GM12878 (cell line): ENCODE measurements at regions not wholly inside any gene's neighbourhood (a gene's known extent, or its start where the extent isn't known, plus 50 kb on each side); places are given as distances from the start of the nearest gene placed in this dataset.

ENCODE experiments used
- ATAC-seq: fragments of 200-7000 bp; cut with Tn5 transposase; 3 replicates; pipeline ENCODE4 v1.9.1; 2020; ENCODE audit warnings: mild to moderate bottlenecking, moderate library complexity
- BruUV-seq: library from RNA; stranded (reverse); fragments of 400-500 nt; replicated peaks from 2 replicates; lab custom pipeline; 2021; lab: Mats Ljungman, UMichigan
- CTCF ChIA-PET: fragments of 300-600 bp; sonication (Branson Sonifier 250); formaldehyde crosslinking; extraction: SDS; loops from one replicate; lab custom pipeline; 2021; ENCODE audit warnings: inconsistent platforms; lab: Yijun Ruan, JAX
- POLR2A ChIA-PET: fragments of 350-600 bp; formaldehyde crosslinking; extraction: SDS; loops from one replicate; lab custom pipeline; 2021; ENCODE audit warnings: inconsistent platforms; lab: Charles Lee
- RAD21 ChIA-PET: fragments of 300-600 bp; sonication (Branson Sonifier 250); formaldehyde crosslinking; loops from one replicate; lab custom pipeline; 2023; ENCODE audit warnings: antibody characterized with exemption; ENCODE audit not compliant: unreplicated experiment; lab: Charles Lee
- SMC1A ChIA-PET: fragments of 300-600 bp; sonication (Branson Sonifier 250); formaldehyde crosslinking; loops from one replicate; lab custom pipeline; 2023; ENCODE audit not compliant: unreplicated experiment, uncharacterized antibody; lab: Charles Lee
- DNase-seq: peaks from one replicate; pipeline ENCODE4 v3.0.0-alpha.2; 2011; ENCODE audit warnings: low read depth, low spot score
- FAIRE-seq: peaks from 3 replicates; lab custom pipeline; 2011; peaks lifted over from hg19 to GRCh38; lab: Jason Lieb, UNC
- H2AFZ ChIP-seq: 2 replicates; pipeline ENCODE4 v1.6.0; 2011; ENCODE audit warnings: low read depth, low read length, control low read depth; ENCODE audit not compliant: control insufficient read depth
- H3K27ac ChIP-seq: 2 replicates; pipeline ENCODE4 v1.5.1; 2011; ENCODE audit warnings: control low read depth; ENCODE audit not compliant: control insufficient read depth, insufficient read depth
- H3K27me3 ChIP-seq, 2 experiments: replicated peaks in 1 of 2; 2 replicates each; pipeline versions ENCODE4 v1.6.0 to v1.6.1; 2011; ENCODE audit warnings: low read length in 1 of 2; ENCODE audit not compliant: control insufficient read depth in 2 of 2, insufficient read depth in 2 of 2
- H3K36me3 ChIP-seq, 2 experiments: 2 replicates each; pipeline ENCODE4 v1.5.1; 2011; ENCODE audit warnings: low read length in 1 of 2; ENCODE audit not compliant: control insufficient read depth in 2 of 2, insufficient read depth in 2 of 2
- H3K4me1 ChIP-seq: 2 replicates; pipeline ENCODE4 v1.6.1; 2011; ENCODE audit warnings: mild to moderate bottlenecking, low read length, moderate library complexity, mixed read lengths; ENCODE audit not compliant: control insufficient read depth, insufficient read depth
- H3K4me2 ChIP-seq: 2 replicates; pipeline ENCODE4 v1.6.0; 2011; ENCODE audit warnings: control low read depth; ENCODE audit not compliant: control insufficient read depth, insufficient read depth
- H3K4me3 ChIP-seq: fragments of 200-600 bp; sonication (generic); 2 replicates; pipeline ENCODE4 v1.5.1; 2016
- H3K79me2 ChIP-seq: 2 replicates; pipeline ENCODE4 v1.6.0; 2011; ENCODE audit warnings: low read length; ENCODE audit not compliant: control insufficient read depth, insufficient read depth
- H3K9ac ChIP-seq: 2 replicates; pipeline ENCODE4 v1.8.0; 2011; ENCODE audit warnings: low read length, control low read depth, mixed read lengths; ENCODE audit not compliant: control insufficient read depth, insufficient read depth
- H3K9me3 ChIP-seq: replicated peaks from 3 replicates; pipeline ENCODE4 v1.5.1; 2011; ENCODE audit warnings: mild to moderate bottlenecking, low read length; ENCODE audit not compliant: control insufficient read depth, insufficient read depth
- H4K20me1 ChIP-seq: 2 replicates; pipeline ENCODE4 v1.6.0; 2011; ENCODE audit not compliant: control insufficient read depth, insufficient read depth
- ATF7 ChIP-seq: fragments of 450-650 bp; IDR thresholded peaks from 2 replicates; pipeline ENCODE4 v1.6.1; 2016; ENCODE audit warnings: low read depth, mild to moderate bottlenecking
- CBX3 ChIP-seq: fragments of 200-600 bp; sonication (generic); IDR thresholded peaks from 2 replicates; pipeline ENCODE4 v1.6.1; 2016; ENCODE audit warnings: low read depth, borderline replicate concordance
- NBN ChIP-seq: fragments of 450-650 bp; IDR thresholded peaks from 2 replicates; pipeline ENCODE4 v1.6.1; 2016
- POLR2AphosphoS5 ChIP-seq: IDR thresholded peaks from 2 replicates; pipeline ENCODE4 v1.6.1; 2011; ENCODE audit warnings: mild to moderate bottlenecking, low read length, inconsistent platforms
- TARDBP ChIP-seq: IDR thresholded peaks from 2 replicates; pipeline ENCODE4 v1.6.1; 2016; ENCODE audit warnings: borderline replicate concordance
- TCF3 ChIP-seq: IDR thresholded peaks from 2 replicates; pipeline ENCODE4 v1.6.1; 2012; ENCODE audit warnings: low read depth, mild to moderate bottlenecking, low read length, borderline replicate concordance; ENCODE audit not compliant: insufficient read depth
- ZNF217 ChIP-seq: fragments of 450-650 bp; IDR thresholded peaks from 2 replicates; pipeline ENCODE4 v1.6.1; 2017; ENCODE audit warnings: antibody characterized with exemption, mild to moderate bottlenecking
- WGBS: methylation state at CpG from one replicate; pipeline ENCODE4 v1.1.6; 2016; ENCODE audit warnings: low lambda C conversion rate; ENCODE audit not compliant: insufficient replicate concordance, insufficient coverage; ENCODE audit errors: missing lambda C conversion rate; 5-methylcytosine and 5-hydroxymethylcytosine counted together
- in situ Hi-C: fragments of 300-500 bp; cut with MboI; formaldehyde crosslinking; loops from 9 replicates; pipeline ENCODE4 v1.14.3; 2018; ENCODE audit warnings: mixed read lengths
- intact Hi-C: fragments of 100-400 bp; cut with micrococcal nuclease; formaldehyde crosslinking; loops from one replicate; pipeline ENCODE4 v1.14.2; 2022; ENCODE audit not compliant: unreplicated experiment
- TF ChIP-seq, protein P1 (sequence below): IDR thresholded peaks from 2 replicates; pipeline ENCODE4 v1.6.1; 2011; ENCODE audit warnings: low read depth, mild to moderate bottlenecking, low read length, moderate library complexity, borderline replicate concordance; ENCODE audit errors: extremely low read depth
- TF ChIP-seq, protein P2 (sequence below): fragments of 450-650 bp; IDR thresholded peaks from 2 replicates; pipeline ENCODE4 v1.6.1; 2017; ENCODE audit warnings: mild to moderate bottlenecking, moderate library complexity
- TF ChIP-seq, protein P3 (sequence below): IDR thresholded peaks from 2 replicates; pipeline ENCODE4 v1.6.1; 2011; ENCODE audit warnings: borderline replicate concordance, low read depth, mild to moderate bottlenecking, moderate library complexity, low read length; ENCODE audit not compliant: insufficient read depth, poor library complexity, severe bottlenecking

DNA sequence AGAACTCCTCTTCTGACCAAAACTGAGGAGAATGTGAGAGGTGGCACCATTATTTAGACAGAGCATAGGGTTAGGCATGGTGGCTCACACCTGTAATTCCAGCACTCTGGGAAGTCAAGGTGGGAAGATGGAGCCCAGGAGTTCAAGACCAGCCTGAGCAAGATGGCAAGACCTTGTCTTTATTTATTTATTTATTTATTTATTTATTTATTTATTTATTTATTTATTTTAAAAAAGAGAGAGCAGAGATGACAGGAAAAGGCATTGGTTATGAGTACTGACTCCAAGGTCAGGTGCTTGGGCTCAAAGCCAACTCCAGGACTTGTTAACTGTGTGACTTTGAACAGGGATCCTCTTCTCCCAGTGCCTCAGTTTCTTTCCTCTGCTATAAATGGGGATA is 217.7 kb downstream of the MEX3B start:
- ChIA-PET SMC1A (no interaction called here), POLR2A (no interaction called here), RAD21 (no interaction called here), CTCF (no interaction called here)
- Histone ChIP-seq H3K9ac (no peak overlapping the region), H3K4me1 (no peaks in the 10 kb centered on the region), H3K27ac (no peak overlapping the region), H2AFZ (no peak overlapping the region), H3K9me3 (no peaks in the 10 kb centered on the region), H3K79me2 (no peaks in the 10 kb centered on the region), H3K4me3 (no peak overlapping the region), H3K27me3 (no peaks in the 10 kb centered on the region), H4K20me1 (no peaks in the 10 kb centered on the region), H3K36me3 (no peaks in the 10 kb centered on the region), H3K4me2 (no peak overlapping the region)
- TF ChIP-seq NBN (no peak), ZNF217 (no peak), TCF3 (no peak)
- in situ Hi-C loops (no loop called here), intact Hi-C loops (no loop called here)
- ATAC-seq: no peak
- FAIRE-seq: no peak
- no peak for DNase-seq
- BruUV-seq: no TSS peak

DNA sequence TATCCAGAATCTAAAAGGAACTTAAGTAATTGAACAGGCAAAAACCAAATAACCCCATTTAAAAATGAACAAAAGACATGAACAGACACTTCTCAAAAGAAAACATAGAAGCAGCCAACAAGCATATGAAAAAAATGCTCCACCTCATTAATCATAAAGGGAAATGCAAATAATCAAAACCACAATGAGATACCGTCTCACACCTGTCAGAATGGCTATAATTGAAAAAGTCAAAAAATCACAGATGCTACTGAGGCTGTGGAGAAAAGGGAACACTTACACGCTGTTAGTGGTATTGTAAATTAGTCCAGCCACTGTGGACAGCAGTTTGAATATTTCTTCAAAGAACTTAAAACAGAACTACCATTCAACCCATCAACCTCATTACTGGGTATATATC is 220.7 kb downstream of the MEX3B start:
- ChIA-PET CTCF (no interaction called here), POLR2A (no interaction called here), RAD21 (no interaction called here), SMC1A (no interaction called here)
- no peak for FAIRE-seq
- Histone ChIP-seq H3K4me2 (no peak overlapping the region), H3K4me3 (no peak overlapping the region), H3K36me3 (no peaks in the 10 kb centered on the region), H3K27ac (no peak overlapping the region), H3K79me2 (no peaks in the 10 kb centered on the region), H3K9me3 (no peaks in the 10 kb centered on the region), H2AFZ (no peak overlapping the region), H3K9ac (no peak overlapping the region), H4K20me1 (no peaks in the 10 kb centered on the region), H3K27me3 (no peaks in the 10 kb centered on the region), H3K4me1 (no peaks in the 10 kb centered on the region)
- WGBS: 0% methylated on average over 2 of the region's 2 CpGs
- ATAC-seq: no peak
- no peak for DNase-seq
- in situ Hi-C loops (no loop called here), intact Hi-C loops (no loop called here)
- TF ChIP-seq ATF7: 0 out of 2 replicates have a peak, but pooled peaks have one; percentile 20
- TF ChIP-seq, protein P1, sequence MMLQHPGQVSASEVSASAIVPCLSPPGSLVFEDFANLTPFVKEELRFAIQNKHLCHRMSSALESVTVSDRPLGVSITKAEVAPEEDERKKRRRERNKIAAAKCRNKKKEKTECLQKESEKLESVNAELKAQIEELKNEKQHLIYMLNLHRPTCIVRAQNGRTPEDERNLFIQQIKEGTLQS: no peak
- TF ChIP-seq TARDBP: no peak
- no peak for TF ChIP-seq POLR2AphosphoS5
- TF ChIP-seq, protein P2, sequence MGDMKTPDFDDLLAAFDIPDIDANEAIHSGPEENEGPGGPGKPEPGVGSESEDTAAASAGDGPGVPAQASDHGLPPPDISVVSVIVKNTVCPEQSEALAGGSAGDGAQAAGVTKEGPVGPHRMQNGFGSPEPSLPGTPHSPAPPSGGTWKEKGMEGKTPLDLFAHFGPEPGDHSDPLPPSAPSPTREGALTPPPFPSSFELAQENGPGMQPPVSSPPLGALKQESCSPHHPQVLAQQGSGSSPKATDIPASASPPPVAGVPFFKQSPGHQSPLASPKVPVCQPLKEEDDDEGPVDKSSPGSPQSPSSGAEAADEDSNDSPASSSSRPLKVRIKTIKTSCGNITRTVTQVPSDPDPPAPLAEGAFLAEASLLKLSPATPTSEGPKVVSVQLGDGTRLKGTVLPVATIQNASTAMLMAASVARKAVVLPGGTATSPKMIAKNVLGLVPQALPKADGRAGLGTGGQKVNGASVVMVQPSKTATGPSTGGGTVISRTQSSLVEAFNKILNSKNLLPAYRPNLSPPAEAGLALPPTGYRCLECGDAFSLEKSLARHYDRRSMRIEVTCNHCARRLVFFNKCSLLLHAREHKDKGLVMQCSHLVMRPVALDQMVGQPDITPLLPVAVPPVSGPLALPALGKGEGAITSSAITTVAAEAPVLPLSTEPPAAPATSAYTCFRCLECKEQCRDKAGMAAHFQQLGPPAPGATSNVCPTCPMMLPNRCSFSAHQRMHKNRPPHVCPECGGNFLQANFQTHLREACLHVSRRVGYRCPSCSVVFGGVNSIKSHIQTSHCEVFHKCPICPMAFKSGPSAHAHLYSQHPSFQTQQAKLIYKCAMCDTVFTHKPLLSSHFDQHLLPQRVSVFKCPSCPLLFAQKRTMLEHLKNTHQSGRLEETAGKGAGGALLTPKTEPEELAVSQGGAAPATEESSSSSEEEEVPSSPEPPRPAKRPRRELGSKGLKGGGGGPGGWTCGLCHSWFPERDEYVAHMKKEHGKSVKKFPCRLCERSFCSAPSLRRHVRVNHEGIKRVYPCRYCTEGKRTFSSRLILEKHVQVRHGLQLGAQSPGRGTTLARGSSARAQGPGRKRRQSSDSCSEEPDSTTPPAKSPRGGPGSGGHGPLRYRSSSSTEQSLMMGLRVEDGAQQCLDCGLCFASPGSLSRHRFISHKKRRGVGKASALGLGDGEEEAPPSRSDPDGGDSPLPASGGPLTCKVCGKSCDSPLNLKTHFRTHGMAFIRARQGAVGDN: no peak
- no peak for TF ChIP-seq CBX3
- TF ChIP-seq, protein P3, sequence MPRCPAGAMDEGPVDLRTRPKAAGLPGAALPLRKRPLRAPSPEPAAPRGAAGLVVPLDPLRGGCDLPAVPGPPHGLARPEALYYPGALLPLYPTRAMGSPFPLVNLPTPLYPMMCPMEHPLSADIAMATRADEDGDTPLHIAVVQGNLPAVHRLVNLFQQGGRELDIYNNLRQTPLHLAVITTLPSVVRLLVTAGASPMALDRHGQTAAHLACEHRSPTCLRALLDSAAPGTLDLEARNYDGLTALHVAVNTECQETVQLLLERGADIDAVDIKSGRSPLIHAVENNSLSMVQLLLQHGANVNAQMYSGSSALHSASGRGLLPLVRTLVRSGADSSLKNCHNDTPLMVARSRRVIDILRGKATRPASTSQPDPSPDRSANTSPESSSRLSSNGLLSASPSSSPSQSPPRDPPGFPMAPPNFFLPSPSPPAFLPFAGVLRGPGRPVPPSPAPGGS: no peak
- BruUV-seq: no TSS peak
